SH-SY5Y (cell line): ENCODE measurements at regions not wholly inside any gene's neighbourhood (a gene's known extent, or its start where the extent isn't known, plus 50 kb on each side); places are given as distances from the start of the nearest gene placed in this dataset.

ENCODE experiments used
- GATA2 ChIP-seq: IDR thresholded peaks from 2 replicates; pipeline ENCODE4 v1.6.1; 2011; ENCODE audit warnings: mild to moderate bottlenecking, low read depth, low read length
- GATA3 ChIP-seq: IDR thresholded peaks from 2 replicates; pipeline ENCODE4 v1.6.1; 2011; ENCODE audit warnings: low read depth, mild to moderate bottlenecking, low read length, moderate library complexity

DNA sequence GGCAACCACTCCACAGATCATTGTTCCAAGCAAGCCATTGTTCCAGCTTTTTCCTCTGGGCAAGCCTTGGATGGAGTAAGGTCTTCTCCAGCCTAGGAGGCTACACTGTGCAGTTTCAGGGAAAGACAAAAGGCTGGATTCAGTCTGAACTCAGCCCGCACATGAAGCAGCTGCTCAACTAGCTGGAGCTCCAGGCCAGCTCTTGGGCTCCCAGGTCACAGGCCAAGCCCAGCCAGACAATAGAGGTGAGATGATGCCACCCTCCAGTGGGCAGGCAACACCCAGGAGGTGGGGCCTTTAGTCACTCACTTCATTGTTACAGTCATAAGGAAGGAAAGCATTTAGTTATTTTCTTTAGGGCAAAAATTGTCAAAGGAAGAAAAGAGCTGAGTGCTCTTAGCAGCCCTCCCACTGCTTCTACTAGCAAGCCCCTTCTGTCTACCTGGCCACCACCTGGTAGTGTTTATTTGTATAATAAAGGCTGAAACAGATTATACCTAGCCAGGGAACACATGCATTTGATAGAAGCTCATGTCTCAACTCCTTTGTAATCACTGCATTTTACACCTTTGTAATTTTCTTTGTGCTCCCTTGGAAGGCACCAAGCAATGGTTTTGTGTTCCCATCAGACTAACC, 253.4 kb downstream of the WDR11 start:
- TF ChIP-seq GATA2 (no peak), GATA3 (no peak)

DNA sequence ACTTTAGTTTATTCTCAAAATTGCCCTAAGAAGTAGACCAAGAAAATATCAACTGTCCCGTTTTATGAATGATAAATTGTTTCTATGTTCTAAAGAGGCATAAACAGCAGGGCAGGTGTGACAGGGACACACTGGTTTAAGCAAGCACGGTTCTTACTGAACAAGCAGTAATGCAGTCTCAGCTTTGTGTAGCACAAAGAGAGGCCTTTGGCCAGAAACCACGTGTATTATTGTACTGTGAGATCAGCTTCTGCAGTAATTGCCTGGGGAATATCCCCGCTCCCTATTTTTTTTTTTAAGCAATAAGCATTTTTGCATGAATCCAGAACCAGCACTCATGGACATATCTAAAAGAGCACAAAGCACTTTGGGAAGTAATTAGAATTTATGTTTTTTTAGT, 255.4 kb downstream of the WDR11 start:
- no peak for TF ChIP-seq GATA2
- no peak for TF ChIP-seq GATA3

DNA sequence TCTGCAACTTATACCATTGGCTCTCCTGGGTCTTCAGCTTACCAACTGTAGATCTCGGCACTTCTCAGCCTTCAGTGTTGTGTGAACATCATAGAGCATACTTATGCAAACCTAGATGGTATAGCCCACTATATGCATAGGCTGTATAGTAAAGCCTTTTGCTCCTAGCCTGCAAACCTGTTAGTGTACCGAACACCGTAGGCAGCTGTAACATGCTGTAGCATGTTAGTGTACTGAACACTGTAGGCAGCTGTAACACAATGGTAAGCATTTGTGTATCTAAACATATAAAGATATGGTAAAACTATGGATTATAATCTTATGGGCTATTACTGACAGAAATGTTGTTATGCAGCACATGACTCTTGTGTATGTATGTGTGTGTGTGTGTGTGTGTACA, 256.9 kb downstream of the WDR11 start:
- TF ChIP-seq GATA2 (no peak), GATA3 (no peak)

DNA sequence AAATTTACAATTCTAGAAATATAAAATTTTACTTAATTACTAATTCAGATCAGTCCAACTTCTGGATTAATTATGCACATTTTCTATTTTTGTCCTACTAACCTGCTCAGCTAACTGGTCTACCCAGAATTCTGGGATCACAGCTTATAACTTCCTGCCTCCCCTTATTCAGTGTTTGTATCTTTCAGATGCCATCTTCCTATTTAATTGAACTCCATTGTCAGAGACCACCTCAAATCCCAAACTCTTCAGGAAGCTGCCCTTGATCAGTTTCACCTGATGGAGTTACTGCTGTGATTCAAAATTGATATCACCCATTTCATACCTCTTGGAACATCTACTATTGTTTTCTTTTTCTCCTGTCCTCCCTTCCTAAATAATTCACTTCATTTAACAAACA, 259.2 kb downstream of the WDR11 start:
- TF ChIP-seq GATA2 (no peak), GATA3 (no peak)

DNA sequence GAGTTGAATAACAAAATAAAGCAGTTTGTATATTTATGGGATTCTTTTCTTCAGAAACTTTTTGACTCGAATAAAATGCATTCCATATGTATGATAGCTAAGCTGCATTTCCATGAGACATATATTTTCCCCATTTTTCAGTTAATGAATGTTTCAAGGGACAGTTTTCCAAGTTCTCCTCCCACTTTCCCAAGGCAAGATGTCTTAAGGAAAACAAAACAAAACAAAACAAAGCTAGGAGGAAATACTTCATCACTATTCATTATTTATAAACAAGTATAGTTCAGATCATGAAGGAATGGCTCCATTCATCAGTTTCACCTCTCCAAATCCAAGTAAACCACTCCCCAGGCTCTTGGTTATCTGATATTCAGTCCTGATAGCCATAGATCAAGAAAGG, 261.0 kb downstream of the WDR11 start:
- TF ChIP-seq GATA3 (no peak), GATA2 (no peak)

DNA sequence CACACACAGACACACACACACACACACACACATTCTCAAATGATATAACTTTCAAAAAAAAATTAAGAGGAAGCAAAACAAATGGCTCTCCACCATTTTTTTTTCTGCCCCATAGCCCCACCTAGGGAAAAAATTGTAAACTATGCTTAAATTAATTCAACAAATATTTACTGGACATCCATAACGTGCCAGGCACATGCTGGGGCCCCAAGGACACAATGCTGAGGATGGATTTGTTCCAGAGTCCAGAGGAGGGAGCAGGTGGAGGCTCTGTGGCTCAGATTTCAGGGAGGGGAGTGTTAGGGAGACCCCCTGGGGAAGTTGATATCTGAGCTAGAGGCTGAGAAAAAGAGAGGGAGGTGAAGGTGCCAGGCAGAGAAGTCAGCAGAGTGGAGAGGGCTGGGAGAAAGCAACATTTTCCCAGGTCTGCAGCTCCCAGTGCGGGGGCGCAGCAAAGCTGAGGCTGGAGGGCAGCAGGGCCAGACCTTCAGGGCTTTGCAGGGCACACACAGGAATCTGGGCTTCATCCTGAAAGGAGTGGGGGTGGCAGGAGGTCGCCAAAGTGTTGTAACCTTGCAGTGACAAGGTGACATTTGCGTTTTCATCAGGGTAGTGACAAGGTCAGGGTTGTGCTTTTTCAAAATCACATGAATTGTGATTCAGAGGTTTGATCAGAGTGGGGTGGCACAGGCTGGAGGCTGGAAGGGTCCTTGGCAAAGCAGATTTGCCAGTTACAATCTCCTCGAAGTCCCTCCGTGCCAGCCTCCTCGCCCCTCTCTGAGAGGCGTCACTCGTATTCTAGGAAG, 261.6 kb downstream of the WDR11 start:
- no peak for TF ChIP-seq GATA2
- no peak for TF ChIP-seq GATA3

DNA sequence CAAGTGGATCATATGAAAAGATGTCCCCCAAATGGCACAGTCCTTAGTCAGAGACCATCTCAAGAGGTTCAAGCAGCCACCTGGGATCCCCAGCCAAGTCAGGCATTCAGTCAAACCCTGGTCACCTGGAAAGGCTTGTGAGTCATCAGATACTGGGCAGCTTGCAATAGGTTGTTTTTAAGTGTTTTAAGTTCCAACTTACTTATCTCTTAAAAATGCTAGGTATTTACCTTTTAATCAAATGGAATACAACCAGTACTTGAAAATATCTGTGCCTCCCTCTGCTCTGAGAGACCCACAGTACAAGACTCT, 262.2 kb downstream of the WDR11 start:
- TF ChIP-seq GATA3 (no peak), GATA2 (no peak)

DNA sequence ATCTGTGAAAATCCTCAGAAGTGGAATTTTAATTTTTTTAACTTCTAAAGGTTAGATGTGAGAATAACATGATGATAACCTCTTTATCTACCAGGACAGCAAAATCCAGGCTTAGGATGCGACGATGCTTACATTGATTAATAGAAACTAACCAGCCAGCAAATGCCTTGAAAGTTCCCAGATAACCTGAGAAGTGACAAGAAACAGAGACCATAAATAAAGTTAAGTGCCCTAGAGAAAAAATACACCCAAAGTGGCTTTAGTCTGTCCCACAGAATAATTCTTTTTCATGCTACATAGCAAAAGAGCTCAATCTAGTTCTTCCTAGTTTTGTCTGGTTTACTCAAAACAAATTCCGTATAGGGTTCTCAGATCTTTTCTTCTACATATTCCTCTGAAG, 262.7 kb downstream of the WDR11 start:
- TF ChIP-seq GATA2: no peak
- no peak for TF ChIP-seq GATA3

DNA sequence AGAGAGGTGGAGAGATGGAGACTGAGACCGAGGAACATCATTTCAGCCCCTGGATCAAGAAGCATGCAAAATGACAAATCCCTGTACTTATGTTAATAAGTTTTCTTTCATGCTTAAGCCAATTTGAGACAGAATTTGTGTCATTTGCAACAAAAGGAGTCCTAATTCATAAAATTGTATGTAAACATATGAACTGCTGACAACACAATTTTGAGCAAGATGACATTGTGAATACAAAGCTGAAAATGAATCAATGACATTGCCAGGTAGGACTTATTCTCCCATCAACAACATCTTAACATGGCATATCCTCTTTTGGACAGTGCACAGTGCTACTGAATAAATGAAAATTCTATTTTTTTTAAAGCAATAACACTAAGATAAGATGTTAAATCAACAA, 264.0 kb downstream of the WDR11 start:
- no peak for TF ChIP-seq GATA2

DNA sequence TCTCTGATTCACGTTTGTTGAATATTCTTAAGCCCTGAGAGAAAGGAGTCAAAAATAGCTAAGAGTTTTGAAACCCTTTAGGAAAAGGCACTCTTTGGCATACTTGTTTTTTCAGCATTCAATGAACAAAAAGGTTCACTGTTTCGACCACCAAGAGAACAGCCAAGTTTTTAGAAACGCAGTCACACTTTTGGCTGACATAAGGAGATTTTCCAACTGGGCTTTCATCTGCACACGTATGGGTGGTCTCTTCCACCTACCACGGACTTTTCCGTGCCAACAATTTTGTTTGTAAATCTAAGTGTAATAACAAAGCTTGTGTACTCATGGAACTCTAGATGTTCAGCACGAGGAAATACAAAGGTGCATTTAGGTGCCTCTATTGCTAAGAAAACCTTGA, 270.3 kb downstream of the WDR11 start:
- TF ChIP-seq GATA2 (no peak), GATA3 (no peak)

DNA sequence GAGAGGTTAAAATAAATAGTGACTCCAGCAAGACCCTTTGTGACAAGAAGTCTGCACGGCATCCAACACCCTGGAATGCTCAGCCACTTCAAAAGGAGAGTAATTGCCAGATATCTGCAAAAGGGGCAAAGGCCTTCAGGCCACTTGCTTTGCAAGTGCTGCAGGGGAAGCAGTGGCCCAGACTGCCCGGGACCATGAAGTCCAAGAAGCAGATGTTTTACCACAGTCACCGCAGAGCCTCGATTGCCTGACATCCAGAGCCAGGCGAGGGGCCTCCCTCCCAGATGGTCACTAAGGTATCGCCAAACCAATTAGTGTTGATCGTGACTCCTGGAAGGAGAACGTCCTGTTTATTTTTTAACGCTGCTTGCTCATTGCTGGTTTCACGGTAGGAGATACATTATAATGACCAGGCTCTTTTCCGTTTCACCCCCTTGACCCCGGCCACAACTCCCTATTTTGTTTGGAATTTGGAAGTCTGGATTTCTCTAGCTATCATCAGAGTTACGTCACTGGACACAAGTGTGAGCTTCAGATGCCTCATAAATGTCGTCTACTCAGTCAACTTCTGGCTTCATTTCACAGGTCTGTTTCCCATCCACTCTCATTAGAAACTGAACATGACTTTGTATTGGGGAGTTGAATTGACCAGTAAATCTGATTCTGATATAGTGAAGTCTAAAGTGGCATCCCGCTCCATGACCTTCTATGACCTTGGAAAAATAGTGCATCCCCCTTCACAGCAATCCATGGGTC, 276.2 kb downstream of the WDR11 start:
- TF ChIP-seq GATA2: no peak
- no peak for TF ChIP-seq GATA3

DNA sequence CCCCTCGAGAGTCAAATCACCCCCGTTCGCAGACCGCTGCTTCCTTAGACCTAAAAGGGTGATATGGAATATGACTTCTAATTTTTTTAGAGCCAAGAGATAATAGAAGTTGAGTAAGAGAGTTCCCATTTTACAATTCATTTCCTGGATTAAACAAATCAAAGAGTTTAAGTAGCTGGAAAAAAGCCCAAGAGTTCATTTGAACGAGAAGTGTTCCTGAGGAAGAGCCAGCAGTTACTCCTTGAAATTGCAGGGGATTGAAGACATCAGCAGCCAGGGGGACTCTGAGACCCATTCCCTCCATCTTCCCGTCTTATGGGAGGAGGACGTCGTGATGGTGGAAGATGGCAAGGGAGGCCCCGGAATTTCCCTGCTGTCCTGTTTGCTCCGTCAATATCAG, 277.0 kb downstream of the WDR11 start:
- TF ChIP-seq GATA2: no peak

DNA sequence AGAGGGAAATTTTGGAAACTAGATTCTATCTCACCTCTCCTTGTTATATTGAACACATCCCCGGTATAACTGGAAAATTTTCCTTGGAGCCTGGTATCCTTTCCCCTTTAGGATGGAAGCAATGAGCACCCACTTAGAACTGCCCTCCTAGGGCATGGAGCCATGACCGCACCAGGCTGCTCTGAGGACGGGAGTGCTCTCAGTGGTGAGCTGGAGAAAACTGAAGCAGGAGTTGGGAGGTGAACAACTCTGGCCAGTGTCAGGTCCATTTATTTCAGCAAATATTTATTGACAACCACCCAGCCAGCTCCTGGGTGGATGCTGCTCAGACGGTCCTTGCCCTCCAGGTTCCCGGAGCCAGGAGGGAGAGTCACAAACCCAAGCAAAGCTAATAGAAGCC, 278.1 kb downstream of the WDR11 start:
- TF ChIP-seq GATA3: no peak
- TF ChIP-seq GATA2: no peak

DNA sequence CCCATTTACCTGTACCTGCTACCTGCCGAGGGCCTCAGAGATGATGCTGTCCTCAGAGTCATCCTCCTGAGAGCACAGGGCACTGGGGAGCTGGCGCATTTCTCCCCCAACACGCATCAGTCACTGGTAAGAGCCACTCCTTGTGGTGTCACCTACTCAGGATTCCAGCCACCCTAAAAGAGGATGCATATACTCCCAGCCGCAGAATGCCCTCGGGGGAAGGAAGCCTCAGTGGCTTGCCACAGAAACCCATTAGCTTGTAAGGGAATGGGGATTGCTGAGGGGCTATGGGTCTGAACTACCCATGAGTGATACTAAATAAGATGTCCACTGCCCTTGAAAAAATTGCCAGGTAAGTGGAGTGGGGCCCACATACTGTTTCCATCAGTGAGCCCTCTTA, 279.2 kb downstream of the WDR11 start:
- no peak for TF ChIP-seq GATA3
- no peak for TF ChIP-seq GATA2

DNA sequence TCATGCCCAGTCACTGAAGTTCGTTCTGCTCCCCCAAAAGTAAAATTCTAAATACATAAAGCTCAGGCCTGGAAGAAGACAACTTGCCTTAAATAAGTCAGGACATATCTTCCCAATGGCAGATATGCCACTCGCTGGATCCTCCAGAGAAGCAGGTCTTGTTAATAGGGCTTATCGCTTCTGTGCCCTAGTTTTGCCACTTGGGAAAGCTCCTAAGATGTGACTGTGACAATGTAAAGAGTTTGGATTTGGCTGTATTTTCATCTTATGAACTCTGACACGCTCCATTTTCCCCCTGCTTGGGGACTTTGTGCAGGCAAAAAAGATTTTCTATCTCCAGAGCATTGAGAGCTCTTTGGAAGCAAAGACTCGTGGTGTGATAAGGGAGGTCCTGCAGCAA, 279.9 kb downstream of the WDR11 start:
- TF ChIP-seq GATA2 (no peak), GATA3 (no peak)
